Parathyroid adenoma (tissue), 2 donors: ENCODE measurements at regions not wholly inside any gene's neighbourhood (a gene's known extent, or its start where the extent isn't known, plus 50 kb on each side); places are given as distances from the start of the nearest gene placed in this dataset.
"Not testable (repeated sequence)": the region's sequence is repeated elsewhere in the genome, so short reads cannot be mapped to it uniquely, and the experiment has no call there.

ENCODE experiments used
- H2AFZ ChIP-seq: fragments of 300-600 bp; sonication (generic); one replicate; pipeline ENCODE4 v1.7.0; 2017; ENCODE audit warnings: antibody characterized with exemption, mild to moderate bottlenecking
- H3K27ac ChIP-seq: fragments of 300-600 bp; sonication (generic); one replicate; pipeline ENCODE4 v1.7.0; 2017
- H3K27me3 ChIP-seq: fragments of 300-600 bp; sonication (generic); one replicate; pipeline ENCODE4 v1.7.0; 2017; ENCODE audit warnings: low read length; ENCODE audit not compliant: control insufficient read depth, insufficient read depth
- H3K36me3 ChIP-seq: fragments of 300-600 bp; sonication (generic); one replicate; pipeline ENCODE4 v1.7.0; 2017; ENCODE audit warnings: low read length; ENCODE audit not compliant: control insufficient read depth, insufficient read depth
- H3K4me1 ChIP-seq: fragments of 300-600 bp; sonication (generic); one replicate; pipeline ENCODE4 v1.7.0; 2017; ENCODE audit warnings: control low read depth
- H3K4me2 ChIP-seq: fragments of 300-600 bp; sonication (generic); one replicate; pipeline ENCODE4 v1.7.0; 2017; ENCODE audit warnings: low read length
- H3K4me3 ChIP-seq: fragments of 300-600 bp; sonication (generic); one replicate; pipeline ENCODE4 v1.7.0; 2017; ENCODE audit warnings: low read depth, low read length
- H3K79me2 ChIP-seq: fragments of 300-600 bp; sonication (generic); one replicate; pipeline ENCODE4 v1.7.0; 2017; ENCODE audit warnings: control low read depth
- H3K9ac ChIP-seq: fragments of 300-600 bp; sonication (generic); one replicate; pipeline ENCODE4 v1.7.0; 2017; ENCODE audit warnings: mild to moderate bottlenecking
- H3K9me3 ChIP-seq: fragments of 300-600 bp; sonication (generic); one replicate; pipeline ENCODE4 v1.7.0; 2017; ENCODE audit warnings: low read length; ENCODE audit not compliant: control insufficient read depth
- CTCF ChIP-seq: fragments of 300-600 bp; sonication (generic); IDR thresholded peaks from one replicate; pipeline ENCODE4 v1.7.0; 2017; ENCODE audit warnings: antibody characterized with exemption, mild to moderate bottlenecking
- donor health status: primary hyperparathyroidism.

- TF ChIP-seq CTCF: no peak
- Histone ChIP-seq H3K4me1 (no peaks in the 10 kb centered on the region), H3K9ac (no peak overlapping the region), H3K36me3 (no peaks in the 10 kb centered on the region), H3K4me3 (no peak overlapping the region), H3K4me2 (no peak overlapping the region), H3K27ac (no peak overlapping the region), H2AFZ (no peak overlapping the region), H3K9me3 (no peaks in the 10 kb centered on the region), H3K27me3 (no peaks in the 10 kb centered on the region), H3K79me2 (no peaks in the 10 kb centered on the region)
These were observed 597.0 kb upstream of the RBFOX1 start for GRCh38 chr16:6735631-6736030.

- no peak for TF ChIP-seq CTCF
- no peak overlapping the region for H2AFZ ChIP-seq
- no peak overlapping the region for H3K9ac ChIP-seq
- H3K79me2 ChIP-seq: no peaks in the 10 kb centered on the region
- no peak overlapping the region for H3K4me3 ChIP-seq
- no peak overlapping the region for H3K4me2 ChIP-seq
- H3K36me3 ChIP-seq: no peaks in the 10 kb centered on the region
- H3K9me3 ChIP-seq: no peaks in the 10 kb centered on the region
- H3K27ac ChIP-seq: no peak overlapping the region
- H3K27me3 ChIP-seq: no peaks in the 10 kb centered on the region
- no peaks in the 10 kb centered on the region for H3K4me1 ChIP-seq
These were observed 600.5 kb upstream of the RBFOX1 start for GRCh38 chr16:6732166-6732565.

- Histone ChIP-seq H3K9me3 (no peaks in the 10 kb centered on the region), H3K4me3 (no peak overlapping the region), H3K27ac (no peak overlapping the region), H3K27me3 (no peaks in the 10 kb centered on the region), H3K79me2 (no peaks in the 10 kb centered on the region), H3K9ac (no peak overlapping the region), H3K4me2 (no peak overlapping the region), H3K36me3 (no peaks in the 10 kb centered on the region), H2AFZ (no peak overlapping the region), H3K4me1 (no peaks in the 10 kb centered on the region)
- TF ChIP-seq CTCF: no peak
These were observed 604.3 kb upstream of the RBFOX1 start for GRCh38 chr16:6728381-6728780.

GRCh38 chr16:6726621-6727020 lies 606.0 kb upstream of the RBFOX1 start:
- no peak overlapping the region for H3K4me3 ChIP-seq
- TF ChIP-seq CTCF: no peak
- no peaks in the 10 kb centered on the region for H3K36me3 ChIP-seq
- H3K79me2 ChIP-seq: no peaks in the 10 kb centered on the region
- H3K27me3 ChIP-seq: no peaks in the 10 kb centered on the region
- no peaks in the 10 kb centered on the region for H3K9me3 ChIP-seq
- no peak overlapping the region for H3K9ac ChIP-seq
- no peak overlapping the region for H3K27ac ChIP-seq
- H2AFZ ChIP-seq: no peak overlapping the region
- H3K4me2 ChIP-seq: no peak overlapping the region
- H3K4me1 ChIP-seq: no peaks in the 10 kb centered on the region

- no peak overlapping the region for H3K4me3 ChIP-seq
- no peaks in the 10 kb centered on the region for H3K4me1 ChIP-seq
- H3K79me2 ChIP-seq: no peaks in the 10 kb centered on the region
- no peak overlapping the region for H3K27ac ChIP-seq
- no peak for TF ChIP-seq CTCF
- no peaks in the 10 kb centered on the region for H3K27me3 ChIP-seq
- no peak overlapping the region for H3K4me2 ChIP-seq
- no peaks in the 10 kb centered on the region for H3K36me3 ChIP-seq
- H2AFZ ChIP-seq: no peak overlapping the region
- H3K9me3 ChIP-seq: no peaks in the 10 kb centered on the region
- no peak overlapping the region for H3K9ac ChIP-seq
These were observed 606.9 kb upstream of the RBFOX1 start for GRCh38 chr16:6725634-6726331.

- H3K79me2 ChIP-seq, H2AFZ ChIP-seq, H3K4me3 ChIP-seq, H3K27me3 ChIP-seq, H3K27ac ChIP-seq, H3K9me3 ChIP-seq, H3K4me1 ChIP-seq, H3K4me2 ChIP-seq, H3K36me3 ChIP-seq, H3K9ac ChIP-seq: not testable (repeated sequence)
These were observed 607.4 kb upstream of the RBFOX1 start for GRCh38 chr16:6725206-6725605.
